GM12878 (cell line): ENCODE measurements at regions not wholly inside any gene's neighbourhood (a gene's known extent, or its start where the extent isn't known, plus 50 kb on each side); places are given as distances from the start of the nearest gene placed in this dataset.

Source experiments
- ATAC-seq: fragments of 200-7000 bp; cut with Tn5 transposase; 3 replicates; pipeline ENCODE4 v1.9.1; 2020; ENCODE audit warnings: mild to moderate bottlenecking, moderate library complexity
- BruUV-seq: library from RNA; stranded (reverse); fragments of 400-500 nt; replicated peaks from 2 replicates; lab custom pipeline; 2021; lab: Mats Ljungman, UMichigan
- CTCF ChIA-PET: fragments of 300-600 bp; sonication (Branson Sonifier 250); formaldehyde crosslinking; extraction: SDS; loops from one replicate; lab custom pipeline; 2021; ENCODE audit warnings: inconsistent platforms; lab: Yijun Ruan, JAX
- POLR2A ChIA-PET: fragments of 350-600 bp; formaldehyde crosslinking; extraction: SDS; loops from one replicate; lab custom pipeline; 2021; ENCODE audit warnings: inconsistent platforms; lab: Charles Lee
- RAD21 ChIA-PET: fragments of 300-600 bp; sonication (Branson Sonifier 250); formaldehyde crosslinking; loops from one replicate; lab custom pipeline; 2023; ENCODE audit warnings: antibody characterized with exemption; ENCODE audit not compliant: unreplicated experiment; lab: Charles Lee
- SMC1A ChIA-PET: fragments of 300-600 bp; sonication (Branson Sonifier 250); formaldehyde crosslinking; loops from one replicate; lab custom pipeline; 2023; ENCODE audit not compliant: unreplicated experiment, uncharacterized antibody; lab: Charles Lee
- DNase-seq: peaks from one replicate; pipeline ENCODE4 v3.0.0-alpha.2; 2011; ENCODE audit warnings: low read depth, low spot score
- FAIRE-seq: peaks from 3 replicates; lab custom pipeline; 2011; peaks lifted over from hg19 to GRCh38; lab: Jason Lieb, UNC
- H2AFZ ChIP-seq: 2 replicates; pipeline ENCODE4 v1.6.0; 2011; ENCODE audit warnings: low read depth, low read length, control low read depth; ENCODE audit not compliant: control insufficient read depth
- H3K27ac ChIP-seq: 2 replicates; pipeline ENCODE4 v1.5.1; 2011; ENCODE audit warnings: control low read depth; ENCODE audit not compliant: control insufficient read depth, insufficient read depth
- H3K27me3 ChIP-seq, 2 experiments: replicated peaks in 1 of 2; 2 replicates each; pipeline versions ENCODE4 v1.6.0 to v1.6.1; 2011; ENCODE audit warnings: low read length in 1 of 2; ENCODE audit not compliant: control insufficient read depth in 2 of 2, insufficient read depth in 2 of 2
- H3K36me3 ChIP-seq, 2 experiments: 2 replicates each; pipeline ENCODE4 v1.5.1; 2011; ENCODE audit warnings: low read length in 1 of 2; ENCODE audit not compliant: control insufficient read depth in 2 of 2, insufficient read depth in 2 of 2
- H3K4me1 ChIP-seq: 2 replicates; pipeline ENCODE4 v1.6.1; 2011; ENCODE audit warnings: mild to moderate bottlenecking, low read length, moderate library complexity, mixed read lengths; ENCODE audit not compliant: control insufficient read depth, insufficient read depth
- H3K4me2 ChIP-seq: 2 replicates; pipeline ENCODE4 v1.6.0; 2011; ENCODE audit warnings: control low read depth; ENCODE audit not compliant: control insufficient read depth, insufficient read depth
- H3K4me3 ChIP-seq: fragments of 200-600 bp; sonication (generic); 2 replicates; pipeline ENCODE4 v1.5.1; 2016
- H3K79me2 ChIP-seq: 2 replicates; pipeline ENCODE4 v1.6.0; 2011; ENCODE audit warnings: low read length; ENCODE audit not compliant: control insufficient read depth, insufficient read depth
- H3K9ac ChIP-seq: 2 replicates; pipeline ENCODE4 v1.8.0; 2011; ENCODE audit warnings: low read length, control low read depth, mixed read lengths; ENCODE audit not compliant: control insufficient read depth, insufficient read depth
- H3K9me3 ChIP-seq: replicated peaks from 3 replicates; pipeline ENCODE4 v1.5.1; 2011; ENCODE audit warnings: mild to moderate bottlenecking, low read length; ENCODE audit not compliant: control insufficient read depth, insufficient read depth
- H4K20me1 ChIP-seq: 2 replicates; pipeline ENCODE4 v1.6.0; 2011; ENCODE audit not compliant: control insufficient read depth, insufficient read depth
- CTCF ChIP-seq, 3 experiments: IDR thresholded peaks in 2 of 3; conservative IDR thresholded peaks in 1 of 3; 2 replicates each; pipeline ENCODE4 v1.5.1; 2011; ENCODE audit warnings: low read depth in 3 of 3, low read length in 3 of 3, mild to moderate bottlenecking in 3 of 3, control low read depth in 2 of 3, moderate library complexity in 2 of 3, inconsistent platforms in 1 of 3, mixed read lengths in 1 of 3; ENCODE audit not compliant: control insufficient read depth in 2 of 3, insufficient read depth in 1 of 3; ENCODE audit errors: extremely low read depth in 1 of 3
- HSF1 ChIP-seq: fragments of 150-350 bp; IDR thresholded peaks from 2 replicates; pipeline ENCODE4 v1.6.1; 2014; ENCODE audit warnings: mild to moderate bottlenecking, low read depth, low read length
- PAX5 ChIP-seq: IDR thresholded peaks from 2 replicates; pipeline ENCODE4 v1.6.1; 2011; ENCODE audit warnings: low read depth, low read length, borderline replicate concordance
- REST ChIP-seq: IDR thresholded peaks from 2 replicates; pipeline ENCODE4 v1.6.1; 2012; ENCODE audit warnings: mild to moderate bottlenecking, low read depth, low read length
- SMC3 ChIP-seq: IDR thresholded peaks from 2 replicates; pipeline ENCODE4 v1.6.1; 2011; ENCODE audit warnings: low read length, improper control_type of control experiment, borderline replicate concordance
- USF2 ChIP-seq: IDR thresholded peaks from 2 replicates; pipeline ENCODE4 v1.6.1; 2011; ENCODE audit warnings: low read depth, low read length, improper control_type of control experiment, borderline replicate concordance
- WGBS: methylation state at CpG from one replicate; pipeline ENCODE4 v1.1.6; 2016; ENCODE audit warnings: low lambda C conversion rate; ENCODE audit not compliant: insufficient replicate concordance, insufficient coverage; ENCODE audit errors: missing lambda C conversion rate; 5-methylcytosine and 5-hydroxymethylcytosine counted together
- in situ Hi-C: fragments of 300-500 bp; cut with MboI; formaldehyde crosslinking; loops from 9 replicates; pipeline ENCODE4 v1.14.3; 2018; ENCODE audit warnings: mixed read lengths
- intact Hi-C: fragments of 100-400 bp; cut with micrococcal nuclease; formaldehyde crosslinking; loops from one replicate; pipeline ENCODE4 v1.14.2; 2022; ENCODE audit not compliant: unreplicated experiment

- ATAC-seq (peak; percentile 52), FAIRE-seq (no peak), DNase-seq (no peak)
- Histone ChIP-seq H2AFZ (no peak overlapping the region), H3K36me3 (no peaks in the 10 kb centered on the region), H3K4me1 (no peaks in the 10 kb centered on the region), H3K4me3 (no peak overlapping the region), H3K9ac (no peak overlapping the region), H3K79me2 (no peaks in the 10 kb centered on the region), H4K20me1 (no peaks in the 10 kb centered on the region), H3K4me2 (no peak overlapping the region), H3K27ac (no peak overlapping the region), H3K9me3 (no peaks in the 10 kb centered on the region), H3K27me3 (no peaks in the 10 kb centered on the region)
- SMC1A ChIA-PET, result interaction anchor here (1.0 to 1.2 kb wide), 2 partner anchors 17 to 28 kb away, joined by 3 to 4 read pairs; no protein-coding TSS in a partner anchor
- TF ChIP-seq REST (peak; percentile 83), USF2 (no peak), PAX5 (no peak), CTCF (IDR thresholded peaks at IDR 0.05 in 2 of 3, conservative IDR thresholded peaks at IDR 0.05 in 1 of 3; ENCODE audit: control insufficient read depth in 2 of 3, extremely low read depth in 1 of 3, insufficient read depth in 1 of 3, low read depth in 3 of 3, low read length in 3 of 3) (0 out of 6 replicates have a peak, but pooled peaks of 1 of the 3 experiments have one; percentile 7), SMC3 (no peak), HSF1 (no peak)
- whole genome bisulfite sequencing, result 0% methylated on average over 4 of the region's 4 CpGs
- POLR2A ChIA-PET, result no interaction called here
- RAD21 ChIA-PET, result no interaction called here
- intact Hi-C loops (no loop called here), in situ Hi-C loops (no loop called here)
- BruUV-seq, result no TSS peak
- CTCF ChIA-PET, result interaction anchor here (0.9 to 1.9 kb wide), 3 partner anchors 9 to 28 kb away, joined by 3 to 4 read pairs (median 4); no protein-coding TSS in a partner anchor
Observed at GRCh38 chr6:79841577-79842375, 105.6 kb downstream of the ELOVL4 start.
